ENCODE measurements at regions not wholly inside any gene's neighbourhood (a gene's known extent, or its start where the extent isn't known, plus 50 kb on each side); places are given as distances from the start of the nearest gene placed in this dataset.

DNA sequence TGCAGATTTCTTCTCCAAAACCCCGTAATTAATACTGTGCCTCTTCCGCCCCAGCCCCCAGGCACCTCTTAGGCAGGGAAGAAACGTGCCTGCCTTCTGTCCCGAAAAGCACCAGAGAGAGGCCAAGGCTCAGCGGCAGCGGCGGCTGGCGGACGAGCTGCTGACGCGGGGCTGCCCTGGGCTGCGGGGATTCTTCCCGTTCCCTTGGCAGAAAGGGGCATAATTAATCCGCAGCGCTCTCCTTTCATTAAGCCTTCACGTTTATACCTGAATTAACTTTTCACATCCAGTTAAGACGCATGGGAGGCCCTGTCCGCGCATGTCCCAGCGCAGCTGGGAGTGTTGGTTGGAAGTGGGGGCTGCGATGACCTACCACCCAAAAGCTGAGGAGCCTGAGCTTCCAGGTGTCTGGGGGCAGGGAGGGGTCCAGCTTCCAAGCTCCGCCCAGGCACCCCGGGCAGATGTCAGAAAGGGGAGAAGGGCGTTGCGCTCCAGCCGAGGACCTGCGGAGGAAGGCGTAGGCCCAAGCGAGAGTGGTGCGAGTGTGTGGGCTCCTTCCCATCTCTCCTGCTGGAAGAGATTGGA lies 167.4 kb upstream of the LRFN2 start:
- no peak for DNase-seq (ENCODE audit: low read depth in 2 of 2)

DNA sequence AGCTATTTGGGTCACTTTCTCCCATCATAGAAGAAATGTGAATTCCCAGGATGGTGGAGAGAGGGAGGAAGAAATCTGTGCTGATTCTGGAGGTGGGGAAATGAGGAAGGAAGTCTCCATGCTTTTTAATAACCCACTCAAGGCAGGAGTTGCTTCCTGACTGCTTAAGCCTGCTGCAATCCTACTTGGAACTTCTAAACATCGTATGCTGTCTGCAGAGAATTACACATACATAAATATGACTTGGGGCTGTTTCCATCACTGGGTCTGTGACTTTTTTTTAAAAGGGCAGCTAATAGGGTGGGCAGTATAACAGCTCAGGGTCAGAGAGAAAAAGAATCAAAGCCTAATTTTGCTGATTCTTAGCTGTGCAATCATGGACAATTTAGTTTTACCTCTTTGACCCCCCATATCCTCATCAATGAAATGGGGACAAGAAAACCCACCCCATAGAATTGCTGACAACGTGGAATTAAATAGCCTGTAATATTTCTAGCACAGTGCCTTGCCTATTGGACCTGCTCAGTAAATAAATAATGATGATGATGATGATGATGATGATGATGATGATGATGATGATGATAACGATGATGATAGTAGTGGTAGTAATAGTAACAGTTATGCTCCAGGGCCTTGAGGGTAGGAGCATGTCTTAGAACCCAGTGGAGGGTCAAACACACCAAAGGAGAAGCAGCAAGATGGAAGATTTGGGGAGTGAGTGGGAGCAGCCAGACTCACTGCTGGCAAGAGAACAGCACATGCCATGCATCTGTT lies 166.7 kb upstream of the LRFN2 start:
- no peak for DNase-seq (ENCODE audit: low read depth in 2 of 2)

DNA sequence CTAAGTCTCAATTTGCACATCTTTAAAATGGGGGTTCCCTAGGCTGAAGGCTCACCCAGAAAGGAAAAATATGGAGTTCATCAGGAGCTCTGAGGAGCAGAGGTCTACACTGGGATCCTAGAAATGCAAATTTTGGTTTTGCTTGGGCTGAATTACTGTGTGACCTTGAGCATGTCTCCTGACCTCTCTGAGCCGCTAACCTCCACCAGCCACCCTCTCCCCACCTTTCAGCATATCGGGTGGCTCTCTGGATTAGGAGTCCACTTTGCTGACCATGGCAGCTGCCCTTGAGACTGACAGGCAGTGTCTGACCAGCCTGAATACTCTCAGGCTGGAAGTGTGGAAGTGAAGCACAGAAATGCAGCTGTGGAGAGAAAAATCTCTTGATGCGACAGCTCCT lies 165.9 kb upstream of the LRFN2 start:
- DNase-seq (ENCODE audit: low read depth in 2 of 2) = no peak

DNA sequence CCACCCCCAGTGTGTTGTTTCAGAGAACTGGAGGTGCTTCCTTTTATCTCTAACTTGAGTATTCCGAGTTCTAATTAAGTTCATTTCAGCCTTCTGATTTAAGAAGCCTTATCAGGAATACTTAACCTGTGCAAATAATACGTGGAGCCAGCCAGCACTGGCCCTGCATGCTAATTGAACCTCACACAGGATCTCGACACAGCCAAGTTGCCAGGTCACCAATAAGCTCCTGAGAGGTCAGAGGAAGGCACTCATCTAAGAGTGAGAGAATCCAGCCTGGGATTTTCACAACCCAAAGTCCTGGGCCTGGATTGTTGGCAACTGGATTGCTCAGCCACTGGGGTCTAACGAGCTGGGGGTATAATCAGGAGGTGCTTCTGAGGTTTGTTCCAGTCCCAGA lies 157.7 kb upstream of the LRFN2 start:
- DNase-seq (ENCODE audit: low read depth in 2 of 2) = no peak

DNA sequence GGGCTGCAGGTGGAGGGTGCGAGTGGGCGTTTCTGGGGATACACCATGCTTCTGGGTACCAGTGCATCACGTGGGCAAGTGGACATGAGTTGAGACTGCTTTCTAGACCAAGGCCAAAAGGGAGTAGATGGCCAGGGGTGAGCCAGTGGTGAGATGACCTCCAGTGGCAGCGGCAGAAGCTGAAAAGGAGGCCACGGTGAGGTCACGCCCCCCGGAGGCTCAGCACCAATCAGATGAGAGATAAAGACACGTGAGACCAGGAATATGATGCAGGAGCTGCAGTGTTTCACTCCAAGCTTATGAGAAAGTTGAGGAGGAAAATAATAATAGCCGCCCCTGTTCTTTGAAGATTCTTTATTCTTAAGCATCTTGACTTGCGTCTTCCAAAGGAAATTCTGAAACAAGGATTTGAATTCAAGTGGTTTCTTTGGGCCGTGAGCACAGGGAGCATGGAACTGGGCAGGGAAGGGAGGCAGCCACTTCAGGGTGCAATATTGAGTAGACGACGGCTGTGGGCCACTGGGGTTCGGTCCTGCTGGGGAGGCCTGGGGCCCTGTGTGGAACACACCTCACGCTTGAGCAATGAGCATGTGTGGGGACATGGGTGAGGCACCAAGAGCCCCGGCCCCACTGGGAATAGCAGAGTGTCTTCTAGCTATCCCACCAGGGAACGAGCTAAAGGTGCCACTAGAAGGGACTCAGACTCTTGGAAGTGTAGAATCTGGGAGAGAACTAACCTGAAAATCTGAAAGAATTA lies 156.7 kb upstream of the LRFN2 start:
- no peak for DNase-seq (ENCODE audit: low read depth in 2 of 2)

DNA sequence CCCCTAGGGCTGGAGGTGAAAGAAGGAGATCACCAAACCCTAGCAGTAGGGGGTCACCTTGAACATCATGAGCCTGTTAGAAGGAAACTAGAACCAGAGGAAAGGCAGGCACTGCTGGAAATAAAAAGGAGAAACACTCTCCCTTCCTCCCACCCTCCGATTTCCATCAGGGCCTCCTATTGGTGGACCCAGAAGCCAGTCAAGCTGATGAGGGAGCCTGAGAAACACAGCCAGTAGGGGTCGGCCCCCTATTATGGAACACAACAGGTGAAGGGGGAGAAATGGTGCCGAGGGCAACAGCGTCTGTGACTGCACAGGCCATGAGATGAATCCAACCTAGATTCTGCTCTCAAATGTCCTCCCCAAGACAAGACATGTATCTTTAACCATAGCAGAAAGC lies 156.1 kb upstream of the LRFN2 start:
- DNase-seq (ENCODE audit: low read depth in 2 of 2) = no peak

DNA sequence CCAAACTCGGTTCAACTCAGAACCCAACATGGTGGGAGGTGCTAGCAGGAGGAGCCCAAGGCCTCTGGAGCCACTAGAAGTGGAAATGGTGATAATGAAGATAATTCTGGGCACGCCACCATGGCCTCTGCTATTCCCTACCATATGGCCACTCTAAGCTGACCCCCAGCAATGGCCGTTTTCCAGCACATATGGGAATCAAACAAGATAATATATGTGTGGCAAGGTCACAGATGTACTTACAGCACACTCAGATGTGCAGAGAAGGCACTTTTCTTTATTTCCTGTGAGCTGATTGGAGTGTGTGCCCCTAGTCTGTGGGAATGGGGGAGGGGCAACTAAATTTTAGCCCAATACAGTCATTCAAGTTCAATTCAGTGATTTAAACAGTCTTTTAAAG lies 153.4 kb upstream of the LRFN2 start:
- no peak for DNase-seq (ENCODE audit: low read depth in 2 of 2)

DNA sequence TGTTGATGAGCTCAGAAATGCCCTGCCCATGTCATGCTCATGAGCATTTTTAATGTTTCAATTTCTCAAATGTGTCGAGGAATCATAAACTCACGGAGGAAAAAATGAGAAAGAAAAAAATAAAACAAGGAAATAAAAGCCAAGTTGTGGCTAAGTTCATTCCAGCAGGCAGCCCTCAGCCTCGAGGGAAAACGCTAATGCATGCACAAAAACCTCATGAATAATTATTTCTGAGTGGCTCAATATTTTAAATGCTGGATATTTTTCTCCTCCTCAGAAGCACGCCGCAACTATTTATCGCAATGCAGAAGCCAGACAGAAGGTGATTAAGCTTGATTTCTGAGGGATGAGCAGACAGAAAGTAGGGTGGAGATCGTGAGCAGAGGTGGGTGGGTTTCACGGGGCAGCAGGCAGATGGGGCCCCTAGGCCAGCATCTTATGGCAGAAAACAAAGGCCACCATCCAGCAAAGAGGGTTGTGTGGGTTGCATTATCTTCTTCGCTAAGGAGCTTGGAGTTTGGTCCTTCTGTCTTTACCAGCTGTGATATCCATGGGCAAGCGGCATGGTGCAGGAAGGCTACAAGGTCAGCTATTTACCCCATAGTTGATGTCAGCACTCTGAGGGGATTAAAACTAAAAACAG lies 151.5 kb upstream of the LRFN2 start:
- no peak for DNase-seq (ENCODE audit: low read depth in 2 of 2)

DNA sequence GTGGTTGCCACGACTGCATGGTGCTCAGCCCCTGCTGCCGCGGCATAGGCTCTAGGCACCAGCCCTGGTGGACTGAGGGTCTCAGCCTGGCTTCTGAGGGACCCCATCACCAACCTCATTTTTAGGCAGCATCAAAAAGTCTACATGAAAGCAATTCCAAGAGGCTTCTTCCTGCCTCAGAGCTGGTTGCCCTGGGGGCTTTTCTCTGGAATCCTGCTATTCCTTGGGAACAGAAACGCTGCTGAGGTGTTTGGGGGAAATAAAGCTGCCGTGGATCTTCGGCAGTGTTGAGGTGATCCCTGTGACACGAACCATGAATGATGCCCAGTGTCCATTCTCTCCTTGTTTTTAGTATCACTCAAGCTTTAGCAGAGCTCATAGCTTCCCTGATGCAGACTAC lies 148.4 kb upstream of the LRFN2 start:
- no peak for DNase-seq (ENCODE audit: low read depth in 2 of 2)

DNA sequence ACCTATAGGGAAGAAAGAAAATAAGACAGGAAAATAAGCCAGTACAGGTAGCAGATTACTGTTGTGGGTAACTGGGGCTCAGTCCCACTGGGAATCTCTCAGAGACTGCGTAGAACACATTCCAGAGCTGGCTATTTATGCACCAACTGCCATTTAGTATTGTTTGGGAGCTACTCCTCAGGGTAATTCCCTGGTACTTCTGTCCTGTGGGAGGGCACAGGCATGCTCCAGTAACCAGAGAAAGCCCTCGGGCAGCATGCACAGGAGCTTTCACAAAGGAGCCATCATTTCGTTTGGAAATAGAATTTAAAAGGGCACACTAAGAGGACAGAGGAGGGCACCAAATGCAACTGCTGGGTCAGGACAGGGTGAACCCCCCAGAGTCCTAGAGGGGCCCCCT lies 148.0 kb upstream of the LRFN2 start:
- DNase-seq (ENCODE audit: low read depth in 2 of 2) = no peak

DNA sequence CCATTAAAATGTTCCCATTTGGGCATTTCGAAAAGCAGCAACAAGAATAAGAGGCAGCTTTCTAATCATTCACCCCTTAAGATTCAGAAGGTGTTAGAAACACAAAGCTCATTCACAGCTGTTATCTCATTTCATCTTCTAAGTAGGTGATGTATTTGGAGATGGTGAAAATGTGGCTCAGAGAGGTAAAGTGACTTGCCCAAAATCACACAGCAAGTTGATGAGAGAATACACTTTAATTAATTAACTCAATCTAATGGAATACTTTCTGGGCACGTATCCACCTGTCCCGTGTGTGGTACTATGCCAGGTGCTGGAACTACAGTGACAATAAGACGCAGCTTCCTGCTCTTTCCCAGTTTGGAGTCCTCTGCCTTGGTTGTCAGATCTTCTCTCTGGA lies 147.4 kb upstream of the LRFN2 start:
- DNase-seq (ENCODE audit: low read depth in 2 of 2) = no peak

DNA sequence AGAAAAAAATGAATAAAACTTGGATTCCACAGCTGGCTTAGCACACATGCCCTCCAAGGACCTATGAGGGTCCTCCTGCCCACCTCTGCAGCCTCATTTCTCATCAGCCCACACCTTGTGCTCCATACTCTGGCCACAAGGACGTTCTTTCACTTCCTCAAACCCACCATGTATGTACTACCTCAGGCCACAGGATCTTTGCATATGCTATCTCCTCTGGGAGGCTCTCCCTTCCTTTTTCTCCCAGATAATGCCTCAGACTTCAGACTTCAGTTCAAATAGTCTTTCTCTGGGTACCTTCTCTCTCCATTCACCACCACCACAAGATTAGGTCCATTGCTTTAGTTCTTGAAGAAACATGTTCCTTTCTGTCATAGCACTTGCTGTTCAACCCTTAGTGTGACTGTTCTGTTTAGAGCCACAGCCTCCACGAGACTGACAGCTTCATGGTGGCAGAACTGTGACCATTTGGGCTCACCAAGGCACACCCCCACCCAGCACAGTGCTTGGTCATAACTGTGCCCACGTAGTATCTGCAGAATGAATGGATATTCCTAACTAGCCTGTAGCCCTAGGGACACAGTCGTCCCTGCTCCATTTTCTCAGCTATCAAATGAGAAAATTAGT lies 146.7 kb upstream of the LRFN2 start:
- no peak for DNase-seq (ENCODE audit: low read depth in 2 of 2)

DNA sequence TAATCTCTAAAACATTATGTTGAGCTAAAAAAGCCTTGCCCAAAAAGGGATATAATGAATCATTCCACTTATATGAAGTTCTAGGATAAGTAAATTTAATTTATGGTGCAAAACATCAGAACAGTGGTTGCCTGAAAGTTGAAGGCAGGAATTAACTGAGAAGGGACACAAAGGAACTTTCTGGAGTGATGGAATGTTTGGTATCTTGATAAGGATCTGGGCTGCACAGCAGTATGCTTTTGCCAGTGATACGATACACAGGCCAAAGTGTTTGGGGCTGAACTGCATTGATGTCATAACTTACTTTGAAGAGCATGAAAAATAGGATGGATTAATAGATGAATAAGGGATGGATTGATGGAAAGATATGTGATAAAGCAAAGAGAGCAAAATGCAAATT lies 146.1 kb upstream of the LRFN2 start:
- no peak for DNase-seq (ENCODE audit: low read depth in 2 of 2)

DNA sequence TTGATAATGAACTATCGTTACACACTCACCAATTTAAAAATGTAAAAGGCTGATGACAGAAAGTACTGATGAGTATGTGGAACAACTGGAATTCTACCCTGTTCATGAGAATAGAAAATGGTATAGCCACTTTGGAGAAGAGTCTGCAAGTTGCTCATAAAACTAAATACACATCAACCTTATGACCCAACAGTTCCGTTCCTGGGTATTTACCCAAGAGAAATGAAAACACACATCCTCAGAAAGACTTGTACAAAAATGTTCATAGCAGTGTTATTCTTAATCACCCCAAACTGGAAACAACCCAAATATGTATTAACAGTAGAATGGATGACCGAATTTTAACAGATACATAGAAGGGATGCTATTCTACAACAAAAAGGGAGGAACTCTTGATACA lies 145.7 kb upstream of the LRFN2 start:
- DNase-seq (ENCODE audit: low read depth in 2 of 2) = no peak

DNA sequence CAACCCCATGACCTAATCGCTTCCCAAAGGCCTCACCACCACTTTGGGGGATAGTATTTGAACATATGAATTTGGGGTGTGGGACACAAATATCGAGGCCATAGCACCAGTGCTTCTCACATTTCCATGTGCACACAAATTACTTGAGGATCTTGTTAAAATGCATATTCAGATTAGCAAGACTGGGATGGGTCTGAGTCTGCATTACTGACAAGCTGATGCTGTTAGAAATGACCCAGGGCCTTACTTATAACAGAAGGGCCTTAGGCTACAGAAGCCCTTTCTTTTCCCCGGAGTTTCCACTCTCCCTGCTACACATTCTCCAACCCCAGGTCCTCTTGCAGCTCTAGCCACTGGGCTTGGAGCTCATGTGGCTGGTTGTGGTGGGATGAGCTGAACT lies 141.5 kb upstream of the LRFN2 start:
- DNase-seq (ENCODE audit: low read depth in 2 of 2) = no peak

DNA sequence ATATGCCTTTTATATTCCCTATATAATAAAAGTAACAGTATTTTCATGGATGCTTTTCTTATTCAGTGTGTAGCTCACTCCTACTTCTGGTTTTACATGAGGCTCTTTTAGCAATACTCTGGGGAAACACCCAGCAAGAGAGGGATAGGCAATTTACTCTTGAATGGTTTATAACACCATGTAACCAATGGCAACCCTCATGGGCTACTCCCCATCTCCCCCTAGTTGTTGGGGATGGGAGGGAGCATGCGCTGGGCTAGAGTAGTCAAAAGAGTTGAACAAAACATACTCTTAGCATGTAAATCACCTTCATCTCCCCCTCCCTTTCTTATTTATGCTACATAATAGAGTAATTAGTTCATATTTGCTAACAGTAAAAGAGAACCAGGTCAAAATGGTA lies 140.1 kb upstream of the LRFN2 start:
- no peak for DNase-seq (ENCODE audit: low read depth in 2 of 2)

DNA sequence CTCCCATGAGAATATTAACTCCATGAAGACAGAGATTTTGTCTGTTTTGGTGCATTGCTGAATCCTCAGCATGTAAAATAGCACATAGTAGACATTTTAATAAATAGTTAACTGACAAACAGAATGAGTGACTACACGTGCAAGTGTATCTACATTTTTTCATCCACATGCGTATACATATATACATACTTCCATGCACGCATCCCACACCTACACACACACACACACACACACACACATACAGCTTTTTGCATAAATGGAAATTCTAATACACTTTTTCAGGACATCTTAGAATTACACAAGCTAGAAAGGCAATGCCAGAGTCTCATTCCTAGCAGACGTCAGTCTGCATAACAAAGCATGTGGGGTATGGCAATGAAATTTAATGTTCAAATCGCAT lies 139.7 kb upstream of the LRFN2 start:
- DNase-seq (ENCODE audit: low read depth in 2 of 2) = no peak

DNA sequence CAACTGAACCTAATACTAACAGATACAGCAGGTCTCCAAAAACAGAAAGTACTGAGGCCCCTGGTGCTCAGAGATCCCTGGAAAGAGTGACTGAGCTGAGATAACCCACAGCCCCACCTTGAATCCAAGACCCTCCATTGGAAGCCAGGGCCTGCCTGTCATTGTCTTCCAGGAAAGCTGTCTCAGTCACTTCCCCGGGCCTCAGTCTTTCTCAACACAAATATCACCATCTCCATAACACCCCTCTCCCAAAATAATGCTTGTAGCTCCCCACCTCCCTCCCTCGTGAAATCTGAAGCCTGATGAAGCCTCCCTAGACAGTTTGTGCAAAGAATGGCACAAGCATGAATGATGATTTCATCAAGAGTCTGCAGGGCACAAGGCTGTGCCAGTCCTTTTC lies 138.2 kb upstream of the LRFN2 start:
- DNase-seq (ENCODE audit: low read depth in 2 of 2) = no peak

DNA sequence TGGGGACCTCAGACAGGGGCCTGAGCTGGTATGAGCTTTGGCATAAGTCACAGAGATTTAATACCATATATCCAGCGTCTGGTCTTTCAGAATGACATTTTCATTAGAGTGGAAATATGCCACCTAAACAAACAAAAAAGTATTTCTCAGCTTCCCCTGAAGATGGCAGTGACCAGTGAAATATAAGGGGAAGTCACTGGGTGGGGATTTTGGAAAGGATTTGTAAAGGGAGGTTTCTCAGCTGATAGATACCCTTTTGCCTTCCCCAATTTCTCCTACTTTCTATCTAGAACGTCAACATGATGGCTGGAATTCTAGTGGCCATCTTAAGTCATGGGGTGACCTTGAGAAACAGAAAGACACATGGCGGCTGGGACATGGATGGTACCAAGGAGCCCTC lies 137.7 kb upstream of the LRFN2 start:
- no peak for DNase-seq (ENCODE audit: low read depth in 2 of 2)

DNA sequence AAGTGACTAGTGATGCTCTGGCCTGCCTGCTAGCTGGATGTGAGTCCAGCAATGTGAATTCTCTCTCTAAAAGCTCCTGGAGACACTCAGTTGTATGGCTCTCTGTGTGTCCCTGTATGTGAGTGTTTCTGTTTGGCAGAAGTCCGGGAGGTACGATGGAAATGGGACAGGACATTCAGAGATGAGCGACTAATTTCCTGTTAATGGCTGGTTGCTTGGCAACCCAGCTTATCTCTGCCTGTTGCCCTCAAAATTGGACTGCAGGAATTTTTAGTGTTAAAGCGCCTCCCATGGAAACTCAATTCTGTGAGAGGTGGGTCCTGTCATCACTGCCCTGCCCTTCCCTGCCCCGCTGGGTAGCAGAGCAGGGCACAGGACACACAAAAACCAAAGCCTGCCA lies 136.8 kb upstream of the LRFN2 start:
- no peak for DNase-seq (ENCODE audit: low read depth in 2 of 2)

DNA sequence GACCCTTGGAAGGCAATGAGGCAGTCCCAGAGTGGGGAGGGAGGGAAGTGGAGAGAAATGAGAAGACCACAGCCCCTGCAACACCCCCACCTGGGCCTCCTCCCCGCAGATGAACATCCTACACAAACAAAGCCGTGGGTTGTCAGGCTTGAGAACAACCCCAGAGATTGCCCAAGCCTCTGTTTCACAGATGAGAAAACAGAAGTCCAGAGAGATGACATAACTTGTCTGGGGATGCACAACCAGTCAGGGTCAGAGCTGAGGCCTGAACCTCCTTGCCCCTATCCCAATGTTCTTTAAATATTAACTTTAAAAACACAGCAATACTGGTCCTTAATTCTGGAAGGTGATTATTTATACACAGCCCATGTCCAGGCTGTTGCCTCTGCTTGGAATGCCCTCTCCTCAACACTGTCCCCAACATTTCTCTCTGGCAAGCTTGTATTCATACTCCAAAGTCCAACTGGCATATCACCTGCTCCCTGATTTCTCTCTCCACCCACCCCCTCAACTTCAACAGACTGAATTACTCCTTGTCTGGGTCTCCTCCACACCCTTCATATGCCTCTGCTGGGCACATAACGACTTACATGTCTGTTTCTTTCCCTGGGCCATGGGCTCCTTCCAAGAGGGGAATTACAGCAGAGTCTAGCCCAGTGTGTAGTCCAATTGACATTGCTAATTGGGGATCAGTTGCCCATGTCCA lies 135.5 kb upstream of the LRFN2 start:
- DNase-seq (ENCODE audit: low read depth in 2 of 2) = no peak

DNA sequence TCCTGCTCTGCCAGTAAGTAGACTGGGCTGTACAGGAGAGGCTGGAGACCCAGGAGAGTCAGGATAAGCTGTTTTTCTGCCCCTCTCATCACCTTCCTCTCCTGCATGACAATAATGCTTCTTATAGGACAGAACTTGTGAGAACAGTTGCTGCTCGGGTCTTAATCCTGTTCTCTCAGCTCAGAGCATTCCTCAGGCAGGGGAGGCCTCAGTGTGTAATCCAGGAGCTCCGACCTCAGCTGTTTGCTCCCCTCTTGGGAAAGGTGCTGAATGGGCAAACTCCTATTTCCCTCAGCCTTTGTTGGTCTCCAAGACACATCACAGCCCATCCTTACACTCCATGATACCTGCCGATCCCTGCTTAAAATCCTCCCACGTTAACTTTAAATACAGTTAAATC lies 134.9 kb upstream of the LRFN2 start:
- no peak for DNase-seq (ENCODE audit: low read depth in 2 of 2)

Measured in stimulated activated CD4-positive, alpha-beta T cell treated with anti-CD3 and anti-CD28 coated beads, Interleukin-1b, Interleukin-23, amount 100 ng/mL, for 4 hours (primary cell).